GM20431 (cell line): ENCODE measurements at regions not wholly inside any gene's neighbourhood (a gene's known extent, or its start where the extent isn't known, plus 50 kb on each side); places are given as distances from the start of the nearest gene placed in this dataset.

Source experiments
- in situ Hi-C: fragments of 300-500 bp; cut with MseI, MboI; formaldehyde crosslinking; loops from one replicate; pipeline ENCODE4 v1.15.0; 2020; ENCODE audit warnings: low sequenced_read_pairs; ENCODE audit not compliant: unreplicated experiment

- in situ Hi-C loops: no loop called here
Measured at GRCh38 chr3:107973152-107973551, 117.7 kb downstream of the CD47 start.

- in situ Hi-C loops: no loop called here
Measured at GRCh38 chr3:107970993-107971580, 119.7 kb downstream of the CD47 start.

- in situ Hi-C loops: no loop called here
Measured at GRCh38 chr3:107969994-107970819, 120.6 kb downstream of the CD47 start.

- in situ Hi-C loops: no loop called here
Measured at GRCh38 chr3:107969525-107969924, 121.3 kb downstream of the CD47 start.

GRCh38 chr3:107966276-107966675, 124.6 kb downstream of the CD47 start:
- in situ Hi-C loops: no loop called here

- in situ Hi-C loops: no loop called here
Measured at GRCh38 chr3:107965136-107965655, 125.6 kb downstream of the CD47 start.

GRCh38 chr3:107963581-107963980, 127.2 kb downstream of the CD47 start:
- in situ Hi-C loops: no loop called here

- in situ Hi-C loops: no loop called here
Measured at GRCh38 chr3:107962946-107963345, 127.9 kb downstream of the CD47 start.

- in situ Hi-C loops: no loop called here
Measured at GRCh38 chr3:107962037-107962436, 128.8 kb downstream of the CD47 start.

- in situ Hi-C loops: no loop called here
Measured at GRCh38 chr3:107959550-107960154, 131.2 kb downstream of the CD47 start.

- in situ Hi-C loops: no loop called here
Measured at GRCh38 chr3:107958146-107958545, 132.7 kb downstream of the CD47 start.

GRCh38 chr3:107956991-107957900, 133.6 kb downstream of the CD47 start:
- in situ Hi-C loops: no loop called here

- in situ Hi-C loops: no loop called here
Measured at GRCh38 chr3:107954845-107955244, 136.0 kb downstream of the CD47 start.

GRCh38 chr3:107953722-107954121, 137.1 kb downstream of the CD47 start:
- in situ Hi-C loops: no loop called here

GRCh38 chr3:107951126-107951525, 139.7 kb downstream of the CD47 start:
- in situ Hi-C loops: no loop called here

- in situ Hi-C loops: no loop called here
Measured at GRCh38 chr3:107950417-107950816, 140.4 kb downstream of the CD47 start.

GRCh38 chr3:107949394-107949970, 141.3 kb downstream of the CD47 start:
- in situ Hi-C loops: no loop called here

GRCh38 chr3:107947203-107947602, 143.6 kb downstream of the CD47 start:
- in situ Hi-C loops: no loop called here

- in situ Hi-C loops: no loop called here
Measured at GRCh38 chr3:107946700-107947099, 144.1 kb downstream of the CD47 start.
